ENCODE measurements at regions not wholly inside any gene's neighbourhood (a gene's known extent, or its start where the extent isn't known, plus 50 kb on each side); places are given as distances from the start of the nearest gene placed in this dataset.

DNA sequence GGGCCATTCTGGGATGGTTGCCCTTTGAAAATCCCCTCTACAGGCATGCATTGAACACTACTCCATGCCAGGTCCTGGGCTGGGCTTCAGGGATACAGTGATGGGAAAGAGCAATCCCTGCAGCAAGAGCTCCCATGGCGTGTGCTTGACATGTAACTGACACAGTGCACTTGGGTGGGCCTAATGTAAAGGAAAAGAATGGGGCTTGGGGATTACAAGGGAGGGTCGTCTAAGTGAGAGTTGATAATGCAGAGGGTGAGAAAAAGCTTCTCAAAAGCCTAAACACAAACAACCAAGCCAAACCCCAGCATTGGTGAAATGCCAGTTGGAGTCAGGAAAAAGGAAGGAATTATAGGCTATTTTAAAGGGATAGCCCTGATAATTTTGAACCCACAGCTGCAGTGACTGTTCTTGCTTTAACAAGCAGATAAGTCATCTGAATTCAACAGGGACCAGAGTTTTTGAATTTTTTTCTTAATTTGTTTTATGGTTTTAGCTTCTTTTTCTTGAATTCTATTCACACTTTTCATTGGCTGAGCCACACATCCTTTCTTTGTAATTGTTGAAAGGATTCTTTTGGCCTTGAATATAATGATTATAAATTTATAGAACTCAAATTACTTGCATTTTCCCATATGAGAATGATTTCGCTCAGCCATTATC lies 308.7 kb downstream of the LPIN1 start:
- TF ChIP-seq CTCF (IDR thresholded peaks at IDR 0.05): no peak
- TF ChIP-seq POLR2A (IDR thresholded peaks at IDR 0.05): no peak
- H3K9me3 ChIP-seq (replicated peaks in 1 of 3): no peaks in the 10 kb centered on the region
- no peak for DNase-seq
- H3K27me3 ChIP-seq: no peaks in the 10 kb centered on the region
- peaks cover 0 to 6% of the 10 kb centered on the region in 2 donors for H3K4me1 ChIP-seq (replicated peaks in 1 of 2)
- 80 to 92% (median 86%) methylated on average over 3 of the region's 3 CpGs for WGBS, 4 donors
- no peak overlapping the region for H3K27ac ChIP-seq
- intact Hi-C loops (cut with DNase I): no loop called here
- H3K4me3 ChIP-seq: no peak overlapping the region
- no peaks in the 10 kb centered on the region for H3K36me3 ChIP-seq (replicated peaks in 1 of 2)

- H3K4me1 ChIP-seq (replicated peaks in 1 of 2): peaks cover 0 to 6% of the 10 kb centered on the region in 2 donors
These were observed 311.2 kb downstream of the LPIN1 start for GRCh38 chr2:12057436-12058166.

GRCh38 chr2:12059616-12060441 lies 313.4 kb downstream of the LPIN1 start:
- no peak overlapping the region for H3K4me3 ChIP-seq
- H3K27me3 ChIP-seq: no peaks in the 10 kb centered on the region
- no peaks in the 10 kb centered on the region for H3K36me3 ChIP-seq (replicated peaks in 1 of 2)
- DNase-seq: no peak
- intact Hi-C loops (cut with DNase I): no loop called here
- TF ChIP-seq POLR2A (IDR thresholded peaks at IDR 0.05): no peak
- no peak for TF ChIP-seq CTCF (IDR thresholded peaks at IDR 0.05)
- peaks cover 0 to 6% of the 10 kb centered on the region in 2 donors for H3K4me1 ChIP-seq (replicated peaks in 1 of 2)
- no peak overlapping the region for H3K27ac ChIP-seq
- no peaks in the 10 kb centered on the region for H3K9me3 ChIP-seq (replicated peaks in 1 of 3)
- WGBS, 4 donors: 85 to 93% (median 90%) methylated on average over 2 of the region's 2 CpGs

More at GRCh38 chr2:12057436-12058166, 311.2 kb downstream of the LPIN1 start:
- WGBS, 4 donors: 40 to 52% (median 44%) methylated on average over 11 to 12 of the region's 12 CpGs
- Histone ChIP-seq H3K27me3 (no peaks in the 10 kb centered on the region), H3K36me3 (replicated peaks in 1 of 2) (no peaks in the 10 kb centered on the region), H3K27ac (no peak overlapping the region), H3K9me3 (replicated peaks in 1 of 3) (no peaks in the 10 kb centered on the region), H3K4me3 (no peak overlapping the region)
- peak in 6 of 7 donors; percentile 36 to 60 (median 48) for DNase-seq
- intact Hi-C loops (cut with DNase I): no loop called here
- TF ChIP-seq POLR2A (IDR thresholded peaks at IDR 0.05) (no peak), CTCF (IDR thresholded peaks at IDR 0.05) (no peak)

- no peak for DNase-seq
- Histone ChIP-seq H3K27ac (no peak overlapping the region), H3K4me3 (no peak overlapping the region), H3K9me3 (replicated peaks in 1 of 3) (no peaks in the 10 kb centered on the region), H3K36me3 (replicated peaks in 1 of 2) (no peaks in the 10 kb centered on the region), H3K4me1 (replicated peaks in 1 of 2) (peaks cover 0 to 6% of the 10 kb centered on the region in 2 donors), H3K27me3 (no peaks in the 10 kb centered on the region)
- WGBS, 4 donors: 74 to 79% (median 77%) methylated on average over 5 of the region's 5 CpGs
- intact Hi-C loops (cut with DNase I): no loop called here
- TF ChIP-seq CTCF (IDR thresholded peaks at IDR 0.05) (no peak), POLR2A (IDR thresholded peaks at IDR 0.05) (no peak)
These were observed 314.5 kb downstream of the LPIN1 start for GRCh38 chr2:12060886-12061285.
